GM12878 (cell line): ENCODE measurements at regions not wholly inside any gene's neighbourhood (a gene's known extent, or its start where the extent isn't known, plus 50 kb on each side); places are given as distances from the start of the nearest gene placed in this dataset.

Experiments
- ATAC-seq: fragments of 200-7000 bp; cut with Tn5 transposase; 3 replicates; pipeline ENCODE4 v1.9.1; 2020; ENCODE audit warnings: mild to moderate bottlenecking, moderate library complexity
- BruUV-seq: library from RNA; stranded (reverse); fragments of 400-500 nt; replicated peaks from 2 replicates; lab custom pipeline; 2021; lab: Mats Ljungman, UMichigan
- CTCF ChIA-PET: fragments of 300-600 bp; sonication (Branson Sonifier 250); formaldehyde crosslinking; extraction: SDS; loops from one replicate; lab custom pipeline; 2021; ENCODE audit warnings: inconsistent platforms; lab: Yijun Ruan, JAX
- POLR2A ChIA-PET: fragments of 350-600 bp; formaldehyde crosslinking; extraction: SDS; loops from one replicate; lab custom pipeline; 2021; ENCODE audit warnings: inconsistent platforms; lab: Charles Lee
- RAD21 ChIA-PET: fragments of 300-600 bp; sonication (Branson Sonifier 250); formaldehyde crosslinking; loops from one replicate; lab custom pipeline; 2023; ENCODE audit warnings: antibody characterized with exemption; ENCODE audit not compliant: unreplicated experiment; lab: Charles Lee
- SMC1A ChIA-PET: fragments of 300-600 bp; sonication (Branson Sonifier 250); formaldehyde crosslinking; loops from one replicate; lab custom pipeline; 2023; ENCODE audit not compliant: unreplicated experiment, uncharacterized antibody; lab: Charles Lee
- DNase-seq: peaks from one replicate; pipeline ENCODE4 v3.0.0-alpha.2; 2011; ENCODE audit warnings: low read depth, low spot score
- FAIRE-seq: peaks from 3 replicates; lab custom pipeline; 2011; peaks lifted over from hg19 to GRCh38; lab: Jason Lieb, UNC
- H2AFZ ChIP-seq: 2 replicates; pipeline ENCODE4 v1.6.0; 2011; ENCODE audit warnings: low read depth, low read length, control low read depth; ENCODE audit not compliant: control insufficient read depth
- H3K27ac ChIP-seq: 2 replicates; pipeline ENCODE4 v1.5.1; 2011; ENCODE audit warnings: control low read depth; ENCODE audit not compliant: control insufficient read depth, insufficient read depth
- H3K27me3 ChIP-seq, 2 experiments: replicated peaks in 1 of 2; 2 replicates each; pipeline versions ENCODE4 v1.6.0 to v1.6.1; 2011; ENCODE audit warnings: low read length in 1 of 2; ENCODE audit not compliant: control insufficient read depth in 2 of 2, insufficient read depth in 2 of 2
- H3K36me3 ChIP-seq, 2 experiments: 2 replicates each; pipeline ENCODE4 v1.5.1; 2011; ENCODE audit warnings: low read length in 1 of 2; ENCODE audit not compliant: control insufficient read depth in 2 of 2, insufficient read depth in 2 of 2
- H3K4me1 ChIP-seq: 2 replicates; pipeline ENCODE4 v1.6.1; 2011; ENCODE audit warnings: mild to moderate bottlenecking, low read length, moderate library complexity, mixed read lengths; ENCODE audit not compliant: control insufficient read depth, insufficient read depth
- H3K4me2 ChIP-seq: 2 replicates; pipeline ENCODE4 v1.6.0; 2011; ENCODE audit warnings: control low read depth; ENCODE audit not compliant: control insufficient read depth, insufficient read depth
- H3K4me3 ChIP-seq: fragments of 200-600 bp; sonication (generic); 2 replicates; pipeline ENCODE4 v1.5.1; 2016
- H3K79me2 ChIP-seq: 2 replicates; pipeline ENCODE4 v1.6.0; 2011; ENCODE audit warnings: low read length; ENCODE audit not compliant: control insufficient read depth, insufficient read depth
- H3K9ac ChIP-seq: 2 replicates; pipeline ENCODE4 v1.8.0; 2011; ENCODE audit warnings: low read length, control low read depth, mixed read lengths; ENCODE audit not compliant: control insufficient read depth, insufficient read depth
- H3K9me3 ChIP-seq: replicated peaks from 3 replicates; pipeline ENCODE4 v1.5.1; 2011; ENCODE audit warnings: mild to moderate bottlenecking, low read length; ENCODE audit not compliant: control insufficient read depth, insufficient read depth
- H4K20me1 ChIP-seq: 2 replicates; pipeline ENCODE4 v1.6.0; 2011; ENCODE audit not compliant: control insufficient read depth, insufficient read depth
- BCL11A ChIP-seq: IDR thresholded peaks from 2 replicates; pipeline ENCODE4 v1.6.1; 2011; ENCODE audit warnings: low read depth, low read length
- BMI1 ChIP-seq: fragments of 450-650 bp; IDR thresholded peaks from 2 replicates; pipeline ENCODE4 v1.6.1; 2016; ENCODE audit warnings: mild to moderate bottlenecking, moderate library complexity, borderline replicate concordance
- BRCA1 ChIP-seq: IDR thresholded peaks from 2 replicates; pipeline ENCODE4 v1.6.1; 2011; ENCODE audit warnings: low read depth, low read length, improper control_type of control experiment
- CEBPB ChIP-seq, 2 experiments: fragments of 150-350 bp in 1 of 2; IDR thresholded peaks; 2 replicates each; pipeline ENCODE4 v1.6.1; 2012 to 2014; ENCODE audit warnings: low read depth in 2 of 2, low read length in 2 of 2, borderline replicate concordance in 1 of 2, inconsistent platforms in 1 of 2
- CHD2 ChIP-seq: IDR thresholded peaks from 2 replicates; pipeline ENCODE4 v1.6.1; 2011; ENCODE audit warnings: low read depth, low read length, improper control_type of control experiment, borderline replicate concordance
- HDGF ChIP-seq: fragments of 450-650 bp; IDR thresholded peaks from 2 replicates; pipeline ENCODE4 v1.6.1; 2016; ENCODE audit warnings: antibody characterized with exemption
- NFYB ChIP-seq: IDR thresholded peaks from 2 replicates; pipeline ENCODE4 v1.6.1; 2011; ENCODE audit warnings: low read depth, mild to moderate bottlenecking, low read length, improper control_type of control experiment, moderate library complexity; ENCODE audit not compliant: insufficient read depth
- PML ChIP-seq: IDR thresholded peaks from 2 replicates; pipeline ENCODE4 v1.6.1; 2012; ENCODE audit warnings: low read length, inconsistent platforms
- POLR2AphosphoS5 ChIP-seq: IDR thresholded peaks from 2 replicates; pipeline ENCODE4 v1.6.1; 2011; ENCODE audit warnings: mild to moderate bottlenecking, low read length, inconsistent platforms
- TARDBP ChIP-seq: IDR thresholded peaks from 2 replicates; pipeline ENCODE4 v1.6.1; 2016; ENCODE audit warnings: borderline replicate concordance
- TBL1XR1 ChIP-seq: IDR thresholded peaks from 2 replicates; pipeline ENCODE4 v1.6.1; 2012; ENCODE audit warnings: low read depth, low read length, improper control_type of control experiment
- TCF12 ChIP-seq: IDR thresholded peaks from 2 replicates; pipeline ENCODE4 v1.6.1; 2011; ENCODE audit warnings: low read depth, mild to moderate bottlenecking, low read length
- ZNF622 ChIP-seq: fragments of 450-650 bp; IDR thresholded peaks from 2 replicates; pipeline ENCODE4 v1.6.1; 2017; ENCODE audit warnings: mild to moderate bottlenecking, inconsistent platforms
- WGBS: methylation state at CpG from one replicate; pipeline ENCODE4 v1.1.6; 2016; ENCODE audit warnings: low lambda C conversion rate; ENCODE audit not compliant: insufficient replicate concordance, insufficient coverage; ENCODE audit errors: missing lambda C conversion rate; 5-methylcytosine and 5-hydroxymethylcytosine counted together
- in situ Hi-C: fragments of 300-500 bp; cut with MboI; formaldehyde crosslinking; loops from 9 replicates; pipeline ENCODE4 v1.14.3; 2018; ENCODE audit warnings: mixed read lengths
- intact Hi-C: fragments of 100-400 bp; cut with micrococcal nuclease; formaldehyde crosslinking; loops from one replicate; pipeline ENCODE4 v1.14.2; 2022; ENCODE audit not compliant: unreplicated experiment
- TF ChIP-seq, protein P1 (sequence below): fragments of 450-650 bp; formaldehyde crosslinking; IDR thresholded peaks from 2 replicates; pipeline ENCODE4 v1.4.0; 2022; ENCODE audit warnings: mild to moderate bottlenecking, moderate library complexity

DNA sequence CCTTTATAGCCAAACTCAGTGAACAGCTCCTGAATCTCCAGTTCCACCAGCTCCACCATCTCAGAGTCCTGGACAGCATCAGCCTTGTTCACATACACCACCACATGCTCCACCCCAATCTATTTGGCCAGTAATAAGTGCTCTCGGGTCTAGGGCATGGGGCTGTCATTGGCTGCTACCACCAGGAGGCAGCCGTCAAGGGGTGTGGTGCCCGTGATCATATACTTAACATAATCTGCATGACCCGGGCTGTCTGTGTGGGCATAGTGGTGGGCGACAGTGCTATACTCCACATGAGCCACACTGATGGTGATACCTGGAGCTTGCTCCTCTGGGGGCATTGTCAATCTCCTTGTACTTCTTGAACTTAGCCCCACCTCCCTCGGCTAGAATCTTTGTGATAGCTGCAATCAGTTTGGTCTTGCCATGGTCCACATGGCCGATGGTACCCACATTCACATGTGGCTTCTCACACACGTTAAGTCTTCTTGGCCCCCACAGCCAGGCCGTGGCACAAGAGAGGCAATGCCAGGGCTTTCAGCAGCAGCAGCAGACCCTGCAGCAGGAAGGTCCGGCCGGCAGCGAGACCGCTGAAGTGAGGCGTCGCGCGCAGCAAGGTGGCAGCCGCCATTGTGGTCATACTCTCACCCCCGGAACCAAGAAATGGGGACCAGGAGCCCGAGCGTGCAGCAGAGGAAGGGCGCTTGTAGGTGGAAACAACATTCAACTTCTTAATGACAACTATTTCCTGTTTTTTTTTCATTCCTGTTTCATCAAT, 210.3 kb upstream of the WSB1 start:
- Histone ChIP-seq H3K4me1 (no peaks in the 10 kb centered on the region), H3K27me3 (no peaks in the 10 kb centered on the region), H3K27ac (no peak overlapping the region), H3K79me2 (no peaks in the 10 kb centered on the region), H3K4me2 (no peak overlapping the region), H4K20me1 (no peaks in the 10 kb centered on the region), H3K9me3 (no peaks in the 10 kb centered on the region), H3K36me3 (no peaks in the 10 kb centered on the region), H2AFZ (no peak overlapping the region), H3K4me3 (no peak overlapping the region), H3K9ac (no peak overlapping the region)
- ChIA-PET CTCF (no interaction called here), RAD21 (no interaction called here), SMC1A (no interaction called here), POLR2A (no interaction called here)
- FAIRE-seq (no peak), DNase-seq (no peak), ATAC-seq (no peak)
- no peak for TF ChIP-seq HDGF
- TF ChIP-seq NFYB, result no peak
- TF ChIP-seq BCL11A, result no peak
- no peak for TF ChIP-seq TBL1XR1
- no peak for TF ChIP-seq ZNF622
- TF ChIP-seq POLR2AphosphoS5, result no peak
- TF ChIP-seq BMI1, result no peak
- no peak for TF ChIP-seq PML
- TF ChIP-seq CHD2, result no peak
- no peak for TF ChIP-seq BRCA1
- no peak for TF ChIP-seq CEBPB (IDR thresholded peaks at IDR 0.05; ENCODE audit: borderline replicate concordance in 1 of 2, low read depth in 2 of 2, low read length in 2 of 2)
- TF ChIP-seq, protein P1, sequence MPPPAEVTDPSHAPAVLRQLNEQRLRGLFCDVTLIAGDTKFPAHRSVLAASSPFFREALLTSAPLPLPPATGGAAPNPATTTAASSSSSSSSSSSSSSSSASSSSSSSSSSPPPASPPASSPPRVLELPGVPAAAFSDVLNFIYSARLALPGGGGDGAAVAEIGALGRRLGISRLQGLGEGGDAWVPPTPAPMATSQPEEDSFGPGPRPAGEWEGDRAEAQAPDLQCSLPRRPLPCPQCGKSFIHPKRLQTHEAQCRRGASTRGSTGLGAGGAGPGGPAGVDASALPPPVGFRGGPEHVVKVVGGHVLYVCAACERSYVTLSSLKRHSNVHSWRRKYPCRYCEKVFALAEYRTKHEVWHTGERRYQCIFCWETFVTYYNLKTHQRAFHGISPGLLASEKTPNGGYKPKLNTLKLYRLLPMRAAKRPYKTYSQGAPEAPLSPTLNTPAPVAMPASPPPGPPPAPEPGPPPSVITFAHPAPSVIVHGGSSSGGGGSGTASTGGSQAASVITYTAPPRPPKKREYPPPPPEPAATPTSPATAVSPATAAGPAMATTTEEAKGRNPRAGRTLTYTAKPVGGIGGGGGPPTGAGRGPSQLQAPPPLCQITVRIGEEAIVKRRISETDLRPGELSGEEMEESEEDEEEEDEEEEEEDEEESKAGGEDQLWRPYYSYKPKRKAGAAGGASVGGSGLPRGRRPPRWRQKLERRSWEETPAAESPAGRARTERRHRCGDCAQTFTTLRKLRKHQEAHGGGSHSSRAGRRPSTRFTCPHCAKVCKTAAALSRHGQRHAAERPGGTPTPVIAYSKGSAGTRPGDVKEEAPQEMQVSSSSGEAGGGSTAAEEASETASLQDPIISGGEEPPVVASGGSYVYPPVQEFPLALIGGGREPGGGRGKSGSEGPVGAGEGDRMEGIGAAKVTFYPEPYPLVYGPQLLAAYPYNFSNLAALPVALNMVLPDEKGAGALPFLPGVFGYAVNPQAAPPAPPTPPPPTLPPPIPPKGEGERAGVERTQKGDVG (CRISPR knock-in tag), result no peak
- TF ChIP-seq TARDBP, result no peak
- TF ChIP-seq TCF12, result no peak
- 55% methylated on average over 22 of the region's 22 CpGs for WGBS
- BruUV-seq, result no TSS peak
- in situ Hi-C loops (no loop called here), intact Hi-C loops (no loop called here)
